Suppressor macrophage treated with lipopolysaccharide for 1 hour (primary cell): ENCODE measurements at regions not wholly inside any gene's neighbourhood (a gene's known extent, or its start where the extent isn't known, plus 50 kb on each side); places are given as distances from the start of the nearest gene placed in this dataset.

Experiments
- DNase-seq, 3 donors: peaks; one replicate each; pipeline ENCODE4 v3.0.0-alpha.2; 2020 to 2022

GRCh38 chr6:1053586-1053985, 258.3 kb upstream of the FOXQ1 start:
- DNase-seq: no peak

- no peak for DNase-seq
These were observed 259.6 kb upstream of the FOXQ1 start for GRCh38 chr6:1052262-1052661.

GRCh38 chr6:1049900-1050299, 262.0 kb upstream of the FOXQ1 start:
- no peak for DNase-seq

- DNase-seq: no peak
These were observed 262.7 kb upstream of the FOXQ1 start for GRCh38 chr6:1049170-1049569.

GRCh38 chr6:1047981-1048541, 263.8 kb upstream of the FOXQ1 start:
- DNase-seq: no peak

GRCh38 chr6:1045239-1045638, 266.7 kb upstream of the FOXQ1 start:
- DNase-seq: no peak

GRCh38 chr6:1044040-1044836, 267.7 kb upstream of the FOXQ1 start:
- DNase-seq: no peak

GRCh38 chr6:1043458-1043836, 268.5 kb upstream of the FOXQ1 start:
- no peak for DNase-seq

GRCh38 chr6:1042583-1043457, 269.1 kb upstream of the FOXQ1 start:
- no peak for DNase-seq

- DNase-seq: no peak
These were observed 271.5 kb upstream of the FOXQ1 start for GRCh38 chr6:1040393-1040792.

GRCh38 chr6:1039746-1040145, 272.2 kb upstream of the FOXQ1 start:
- no peak for DNase-seq

- no peak for DNase-seq
These were observed 272.7 kb upstream of the FOXQ1 start for GRCh38 chr6:1039191-1039590.

- no peak for DNase-seq
These were observed 274.3 kb upstream of the FOXQ1 start for GRCh38 chr6:1037430-1038202.

- DNase-seq: no peak
These were observed 276.5 kb upstream of the FOXQ1 start for GRCh38 chr6:1035401-1035800.

- DNase-seq: no peak
These were observed 280.2 kb upstream of the FOXQ1 start for GRCh38 chr6:1031720-1032119.

- no peak for DNase-seq
These were observed 282.8 kb upstream of the FOXQ1 start for GRCh38 chr6:1029141-1029540.

- DNase-seq: no peak
These were observed 283.2 kb upstream of the FOXQ1 start for GRCh38 chr6:1028723-1029122.

GRCh38 chr6:1027795-1028569, 283.9 kb upstream of the FOXQ1 start:
- no peak for DNase-seq

- no peak for DNase-seq
These were observed 284.6 kb upstream of the FOXQ1 start for GRCh38 chr6:1027109-1027794.

GRCh38 chr6:1025821-1026220, 286.1 kb upstream of the FOXQ1 start:
- DNase-seq: no peak

- DNase-seq: no peak
These were observed 287.3 kb upstream of the FOXQ1 start for GRCh38 chr6:1024587-1024986.

- no peak for DNase-seq
These were observed 287.7 kb upstream of the FOXQ1 start for GRCh38 chr6:1024161-1024560.
